SU-DHL-6 (cell line): ENCODE measurements at regions not wholly inside any gene's neighbourhood (a gene's known extent, or its start where the extent isn't known, plus 50 kb on each side); places are given as distances from the start of the nearest gene placed in this dataset.
"Not testable (repeated sequence)": the region's sequence is repeated elsewhere in the genome, so short reads cannot be mapped to it uniquely, and the experiment has no call there.

ENCODE experiments used
- H2AFZ ChIP-seq: fragments of 200-600 bp; sonication (generic); 2 replicates; pipeline ENCODE4 v1.6.1; 2014; ENCODE audit warnings: low read depth, mild to moderate bottlenecking, moderate library complexity, mixed read lengths, antibody characterized with exemption, low read length; ENCODE audit not compliant: severe bottlenecking
- H3F3A ChIP-seq: fragments of 200-600 bp; shearing (Covaris generic); 2 replicates; pipeline ENCODE4 v1.6.0; 2016; ENCODE audit warnings: antibody characterized with exemption, mild to moderate bottlenecking; ENCODE audit not compliant: insufficient read depth
- H3K27ac ChIP-seq: fragments of 200-600 bp; sonication (generic); 2 replicates; pipeline ENCODE4 v1.5.1; 2016; ENCODE audit warnings: low read depth, mild to moderate bottlenecking, low read length, moderate library complexity, mixed read lengths
- H3K27me3 ChIP-seq: fragments of 200-600 bp; sonication (generic), shearing (Covaris generic); 2 replicates; pipeline ENCODE4 v1.6.0; 2014; ENCODE audit warnings: mild to moderate bottlenecking, low read length
- H3K36me3 ChIP-seq: fragments of 200-600 bp; sonication (generic); 2 replicates; pipeline ENCODE4 v1.6.1; 2014; ENCODE audit warnings: mild to moderate bottlenecking, low read length, mixed read lengths
- H3K4me2 ChIP-seq: fragments of 300-600, 200-600 bp; shearing (Covaris generic), sonication (generic); 2 replicates; pipeline ENCODE4 v1.6.0; 2014; ENCODE audit warnings: low read length, low read depth, mild to moderate bottlenecking; ENCODE audit not compliant: poor library complexity, severe bottlenecking
- H3K4me3 ChIP-seq: fragments of 200-600 bp; sonication (generic); 2 replicates; pipeline ENCODE4 v1.5.1; 2014; ENCODE audit warnings: antibody characterized with exemption, low read length, mild to moderate bottlenecking, mixed read lengths; ENCODE audit not compliant: insufficient read depth, poor library complexity, severe bottlenecking
- H3K79me2 ChIP-seq: fragments of 200-600 bp; sonication (generic); 2 replicates; pipeline ENCODE4 v1.6.1; 2014; ENCODE audit warnings: mild to moderate bottlenecking, low read length, moderate library complexity; ENCODE audit not compliant: insufficient read depth
- H3K9ac ChIP-seq: fragments of 200-600 bp; sonication (generic); 2 replicates; pipeline ENCODE4 v1.7.0; 2014; ENCODE audit warnings: mild to moderate bottlenecking, low read length
- H3K9me2 ChIP-seq: fragments of 200-600 bp; sonication (generic); replicated peaks from 2 replicates; pipeline ENCODE4 v1.6.1; 2014; ENCODE audit warnings: low read length; ENCODE audit not compliant: insufficient read depth
- H3K9me3 ChIP-seq: fragments of 200-600 bp; sonication (generic); 2 replicates; pipeline ENCODE4 v1.6.1; 2014; ENCODE audit warnings: low read length, mixed read lengths; ENCODE audit not compliant: insufficient read depth
- H4K20me1 ChIP-seq: fragments of 200-600 bp; sonication (generic); 2 replicates; pipeline ENCODE4 v1.6.1; 2014; ENCODE audit warnings: low read depth, mild to moderate bottlenecking, antibody characterized with exemption, low read length, moderate library complexity, mixed read lengths
- CTCF ChIP-seq: fragments of 200-600 bp; sonication (generic); IDR thresholded peaks from one replicate; pipeline ENCODE4 v1.5.1; 2017; ENCODE audit warnings: antibody characterized with exemption, mild to moderate bottlenecking, low read length, moderate library complexity; ENCODE audit not compliant: insufficient read depth, poor library complexity, severe bottlenecking
- EZH2phosphoT487 ChIP-seq: fragments of 200-600 bp; sonication (generic), shearing (Covaris generic); conservative IDR thresholded peaks from 2 replicates; pipeline ENCODE4 v1.6.1; 2018; ENCODE audit warnings: mild to moderate bottlenecking, antibody characterized with exemption, low read length, moderate library complexity, mixed read lengths

DNA sequence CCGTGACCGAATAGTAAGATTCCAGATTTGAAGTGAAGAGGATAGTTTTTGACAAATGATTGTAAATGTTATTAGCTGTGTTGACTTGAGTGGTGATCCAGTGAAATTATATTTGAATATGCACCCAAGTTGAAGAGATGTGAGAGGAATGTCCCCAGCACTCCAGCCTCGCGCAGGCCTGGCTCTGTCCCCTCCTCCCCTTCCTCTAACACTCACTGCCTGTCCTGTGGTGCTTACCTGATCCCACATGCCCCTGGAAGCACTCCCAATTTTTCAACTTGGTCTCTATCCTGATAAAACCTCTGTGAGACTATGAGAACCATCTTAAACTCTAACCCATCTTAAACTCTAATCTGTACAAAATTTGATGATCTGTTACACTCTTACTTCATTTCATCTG, 154.7 kb upstream of the LRP1B start:
- no peaks in the 10 kb centered on the region for H3K36me3 ChIP-seq

GRCh38 chr2:142284336-142284735, 153.5 kb upstream of the LRP1B start:
- H3K9ac ChIP-seq, H3K27me3 ChIP-seq, H3K9me2 ChIP-seq, H2AFZ ChIP-seq, H3K36me3 ChIP-seq, H3K4me2 ChIP-seq, H3K79me2 ChIP-seq, H3K4me3 ChIP-seq, H3K27ac ChIP-seq, H3F3A ChIP-seq, H4K20me1 ChIP-seq, H3K9me3 ChIP-seq: not testable (repeated sequence)

More for the DNA sequence above, 154.7 kb upstream of the LRP1B start:
- TF ChIP-seq CTCF, result no peak
- no peak for TF ChIP-seq EZH2phosphoT487
- H3K79me2 ChIP-seq, result no peaks in the 10 kb centered on the region
- H3K9ac ChIP-seq, result no peak overlapping the region
- no peaks in the 10 kb centered on the region for H3K27me3 ChIP-seq
- H3K9me3 ChIP-seq, result no peaks in the 10 kb centered on the region
- H3K27ac ChIP-seq, result no peak overlapping the region
- no peaks in the 10 kb centered on the region for H3F3A ChIP-seq
- no peak overlapping the region for H3K4me2 ChIP-seq
- H4K20me1 ChIP-seq, result no peaks in the 10 kb centered on the region
- H3K4me3 ChIP-seq, result no peak overlapping the region
- H2AFZ ChIP-seq, result no peak overlapping the region
- no peaks in the 10 kb centered on the region for H3K9me2 ChIP-seq

GRCh38 chr2:142280831-142281230, 150.0 kb upstream of the LRP1B start:
- Histone ChIP-seq H3K27ac (no peak overlapping the region), H3F3A (no peaks in the 10 kb centered on the region), H3K27me3 (no peaks in the 10 kb centered on the region), H3K4me3 (no peak overlapping the region), H3K36me3 (no peaks in the 10 kb centered on the region), H4K20me1 (no peaks in the 10 kb centered on the region), H3K79me2 (no peaks in the 10 kb centered on the region), H3K9me3 (no peaks in the 10 kb centered on the region), H2AFZ (no peak overlapping the region), H3K9me2 (no peaks in the 10 kb centered on the region), H3K9ac (no peak overlapping the region), H3K4me2 (no peak overlapping the region)
- no peak for TF ChIP-seq CTCF
- TF ChIP-seq EZH2phosphoT487, result no peak

DNA sequence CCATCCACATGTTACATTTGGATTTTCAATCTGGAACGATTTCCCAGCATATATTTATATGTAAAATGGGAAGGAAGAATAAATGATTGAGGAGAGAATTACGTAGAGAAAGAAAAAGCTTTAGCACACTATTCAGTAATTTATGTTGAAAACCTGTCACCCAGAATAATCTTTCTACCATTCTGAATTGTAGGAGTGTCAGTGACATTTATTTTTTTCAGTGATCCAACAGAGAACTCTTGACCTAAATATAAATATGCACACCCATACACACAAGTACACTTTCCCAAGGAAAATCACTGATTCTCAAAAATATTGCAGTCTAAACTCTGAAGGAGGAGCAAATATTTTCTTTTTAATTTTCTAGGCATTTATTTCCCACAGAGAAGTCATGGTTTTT, 140.2 kb upstream of the LRP1B start:
- no peaks in the 10 kb centered on the region for H3K36me3 ChIP-seq

More for the DNA sequence above, 140.2 kb upstream of the LRP1B start:
- Histone ChIP-seq H3K9me3 (no peaks in the 10 kb centered on the region), H3K27me3 (no peaks in the 10 kb centered on the region), H2AFZ (no peak overlapping the region), H3K9me2 (no peaks in the 10 kb centered on the region), H3K4me2 (no peak overlapping the region), H3K9ac (no peak overlapping the region), H3F3A (no peaks in the 10 kb centered on the region), H3K27ac (no peak overlapping the region), H4K20me1 (no peaks in the 10 kb centered on the region), H3K4me3 (no peak overlapping the region), H3K79me2 (no peaks in the 10 kb centered on the region)
- no peak for TF ChIP-seq EZH2phosphoT487
- TF ChIP-seq CTCF, result no peak
